GM23248 (cell line): ENCODE measurements at regions not wholly inside any gene's neighbourhood (a gene's known extent, or its start where the extent isn't known, plus 50 kb on each side); places are given as distances from the start of the nearest gene placed in this dataset.

Experiments
- EZH2 ChIP-seq: fragments of 200-600 bp; sonication (generic); IDR thresholded peaks from 2 replicates; pipeline ENCODE4 v1.6.1; 2018; ENCODE audit warnings: antibody characterized with exemption, mild to moderate bottlenecking; ENCODE audit not compliant: insufficient read depth, poor library complexity, severe bottlenecking
- EZH2phosphoT487 ChIP-seq: fragments of 200-600 bp; sonication (generic); IDR thresholded peaks from 2 replicates; pipeline ENCODE4 v1.6.1; 2018; ENCODE audit warnings: antibody characterized with exemption, moderate library complexity, mild to moderate bottlenecking, low read depth; ENCODE audit not compliant: insufficient read depth

GRCh38 chr9:65410926-65411325 lies 125.9 kb upstream of the FOXD4L5 start:
- TF ChIP-seq EZH2phosphoT487 (no peak), EZH2 (no peak)
